ENCODE measurements at regions not wholly inside any gene's neighbourhood (a gene's known extent, or its start where the extent isn't known, plus 50 kb on each side); places are given as distances from the start of the nearest gene placed in this dataset.
"Not testable (repeated sequence)": the region's sequence is repeated elsewhere in the genome, so short reads cannot be mapped to it uniquely, and the experiment has no call there.

- not testable (repeated sequence) for DNase-seq (ENCODE audit: low read depth)
Observed at GRCh38 chr3:156048483-156048882, 71.9 kb upstream of the KCNAB1 start.

- DNase-seq (ENCODE audit: low read depth) = no peak
Observed at GRCh38 chr3:156050918-156051317, 69.5 kb upstream of the KCNAB1 start.

- no peak for DNase-seq (ENCODE audit: low read depth)
Observed at GRCh38 chr3:156051651-156052050, 68.7 kb upstream of the KCNAB1 start.

- no peak for DNase-seq (ENCODE audit: low read depth)
Observed at GRCh38 chr3:156052115-156052514, 68.3 kb upstream of the KCNAB1 start.

- DNase-seq (ENCODE audit: low read depth) = no peak
Observed at GRCh38 chr3:156059950-156060501, 60.4 kb upstream of the KCNAB1 start.

- DNase-seq (ENCODE audit: low read depth) = not testable (repeated sequence)
Observed at GRCh38 chr3:156068151-156068550, 52.2 kb upstream of the KCNAB1 start.

- no peak for DNase-seq (ENCODE audit: low read depth)
Observed at GRCh38 chr3:156070028-156070427, 50.4 kb upstream of the KCNAB1 start.
